NOMO-1 treated with DMSO at 0.1 percent for 48 hours (cell line): ENCODE measurements at regions not wholly inside any gene's neighbourhood (a gene's known extent, or its start where the extent isn't known, plus 50 kb on each side); places are given as distances from the start of the nearest gene placed in this dataset.

Experiments used
- DNase-seq: peaks from one replicate; lab custom pipeline; 2025; ENCODE audit not compliant: unreplicated experiment; lab: John Stamatoyannopoulos, UW

- DNase-seq = no peak
Measured at GRCh38 chr21:17460094-17460493, 52.7 kb upstream of the CXADR start.

- DNase-seq = no peak
Measured at GRCh38 chr21:17461014-17461413, 51.8 kb upstream of the CXADR start.

GRCh38 chr21:17461582-17461981, 51.3 kb upstream of the CXADR start:
- no peak for DNase-seq

GRCh38 chr21:17462276-17462981, 50.4 kb upstream of the CXADR start:
- no peak for DNase-seq
